Esophagus squamous epithelium (tissue), 5 donors: ENCODE measurements at regions not wholly inside any gene's neighbourhood (a gene's known extent, or its start where the extent isn't known, plus 50 kb on each side); places are given as distances from the start of the nearest gene placed in this dataset.

ENCODE experiments used
- DNase-seq: peaks from one replicate; lab custom pipeline; 2025; lab: John Stamatoyannopoulos, UW
- H3K27ac ChIP-seq, 4 donors: fragments of 200-600 bp; sonication (generic); one replicate each; pipeline ENCODE4 v1.5.1; 2016 to 2019; ENCODE audit warnings: mild to moderate bottlenecking in 1 of 4
- H3K27me3 ChIP-seq, 4 donors: fragments of 200-600 bp; sonication (generic); 1 replicate in 3 of 4; 2 replicates in 1 of 4; pipeline versions ENCODE4 v1.5.1 to v1.6.0; 2017 to 2021; ENCODE audit warnings: antibody characterized with exemption in 1 of 4
- H3K36me3 ChIP-seq, 3 donors: fragments of 200-600 bp; sonication (generic); one replicate each; pipeline ENCODE4 v1.5.1; 2016 to 2019
- H3K4me1 ChIP-seq, 3 donors: fragments of 200-600 bp; sonication (generic); one replicate each; pipeline ENCODE4 v1.5.1; 2017 to 2019
- H3K4me3 ChIP-seq, 4 donors: fragments of 200-600 bp; sonication (generic); 1 replicate in 3 of 4; 2 replicates in 1 of 4; pipeline ENCODE4 v1.5.1; 2016 to 2019; ENCODE audit warnings: mild to moderate bottlenecking in 2 of 4, moderate library complexity in 1 of 4
- H3K9me3 ChIP-seq, 3 donors: fragments of 200-600 bp; sonication (generic); one replicate each; pipeline ENCODE4 v1.5.1; 2016 to 2019
- POLR2A ChIP-seq, 4 donors: fragments of 450-650 bp; IDR thresholded peaks; one replicate each; pipeline ENCODE4 v1.6.1; 2017; ENCODE audit warnings: antibody characterized with exemption in 4 of 4, mild to moderate bottlenecking in 4 of 4, moderate library complexity in 3 of 4
- WGBS, 2 donors: methylation state at CpG; one replicate each; pipeline ENCODE4 v1.1.5; 2018; 5-methylcytosine and 5-hydroxymethylcytosine counted together
- intact Hi-C: fragments of 100-400 bp; cut with DNase I; formaldehyde crosslinking; loops from one replicate; pipeline ENCODE4 v1.15.0; 2022
- TF ChIP-seq, protein P1 (sequence below), 6 experiments: fragments of 450-650 bp in 4 of 6; fragments of 200-600 bp in 2 of 6; sonication (generic) in 2 of 6; IDR thresholded peaks; one replicate each; pipeline ENCODE4 v1.5.1; 2016 to 2019; ENCODE audit warnings: antibody characterized with exemption in 6 of 6, mild to moderate bottlenecking in 4 of 6, moderate library complexity in 4 of 6
- donor health status: DM: yes; HTN: yes; CAD: no.

DNA sequence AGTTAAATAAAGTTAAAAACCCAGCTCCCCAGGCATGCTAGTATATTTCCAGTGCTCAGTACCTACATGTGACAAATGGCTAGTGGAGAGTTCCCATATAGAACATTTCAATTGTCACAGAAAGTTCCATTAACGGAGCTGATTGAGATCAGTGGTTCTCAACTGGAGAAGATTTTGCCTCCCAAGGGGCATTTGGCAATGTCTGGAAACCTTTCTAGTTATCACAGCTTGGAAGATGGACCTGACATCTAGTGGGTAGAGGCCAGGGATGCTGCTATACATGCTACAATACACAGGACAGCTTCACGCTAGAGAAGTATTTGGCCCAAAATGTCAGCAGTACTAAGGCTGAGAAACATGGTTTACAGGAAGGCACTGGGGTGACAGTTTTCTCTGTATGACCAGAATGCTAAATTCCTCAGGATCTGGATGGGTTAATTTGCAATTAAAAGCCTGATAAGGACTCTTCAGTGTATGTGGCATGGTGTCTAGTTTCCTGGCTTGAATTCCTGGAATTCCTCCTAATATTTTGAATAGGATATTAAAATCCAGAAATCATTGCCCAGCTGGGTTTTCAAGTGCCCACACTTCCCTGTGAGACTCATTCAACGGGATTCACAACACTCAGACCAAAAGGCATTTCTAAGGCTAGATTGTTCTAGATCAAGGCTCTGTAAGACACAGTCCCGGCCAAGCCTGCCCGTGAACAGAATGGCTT is 84.7 kb upstream of the SALL4 start:
- no peak overlapping the region for H3K4me3 ChIP-seq
- H3K9me3 ChIP-seq, result no peaks in the 10 kb centered on the region
- H3K36me3 ChIP-seq, result no peaks in the 10 kb centered on the region
- no peak for TF ChIP-seq POLR2A (IDR thresholded peaks at IDR 0.05)
- TF ChIP-seq, protein P1, sequence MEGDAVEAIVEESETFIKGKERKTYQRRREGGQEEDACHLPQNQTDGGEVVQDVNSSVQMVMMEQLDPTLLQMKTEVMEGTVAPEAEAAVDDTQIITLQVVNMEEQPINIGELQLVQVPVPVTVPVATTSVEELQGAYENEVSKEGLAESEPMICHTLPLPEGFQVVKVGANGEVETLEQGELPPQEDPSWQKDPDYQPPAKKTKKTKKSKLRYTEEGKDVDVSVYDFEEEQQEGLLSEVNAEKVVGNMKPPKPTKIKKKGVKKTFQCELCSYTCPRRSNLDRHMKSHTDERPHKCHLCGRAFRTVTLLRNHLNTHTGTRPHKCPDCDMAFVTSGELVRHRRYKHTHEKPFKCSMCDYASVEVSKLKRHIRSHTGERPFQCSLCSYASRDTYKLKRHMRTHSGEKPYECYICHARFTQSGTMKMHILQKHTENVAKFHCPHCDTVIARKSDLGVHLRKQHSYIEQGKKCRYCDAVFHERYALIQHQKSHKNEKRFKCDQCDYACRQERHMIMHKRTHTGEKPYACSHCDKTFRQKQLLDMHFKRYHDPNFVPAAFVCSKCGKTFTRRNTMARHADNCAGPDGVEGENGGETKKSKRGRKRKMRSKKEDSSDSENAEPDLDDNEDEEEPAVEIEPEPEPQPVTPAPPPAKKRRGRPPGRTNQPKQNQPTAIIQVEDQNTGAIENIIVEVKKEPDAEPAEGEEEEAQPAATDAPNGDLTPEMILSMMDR (IDR thresholded peaks at IDR 0.05), result no peak
- 74 to 79% methylated on average over 5 of the region's 5 CpGs for WGBS, 2 donors
- no peak overlapping the region for H3K27ac ChIP-seq
- DNase-seq, result no peak
- no peaks in the 10 kb centered on the region for H3K4me1 ChIP-seq
- intact Hi-C loops, result no loop called here
- peaks cover 0 to 10% (median 0%) of the 10 kb centered on the region in 4 donors for H3K27me3 ChIP-seq

DNA sequence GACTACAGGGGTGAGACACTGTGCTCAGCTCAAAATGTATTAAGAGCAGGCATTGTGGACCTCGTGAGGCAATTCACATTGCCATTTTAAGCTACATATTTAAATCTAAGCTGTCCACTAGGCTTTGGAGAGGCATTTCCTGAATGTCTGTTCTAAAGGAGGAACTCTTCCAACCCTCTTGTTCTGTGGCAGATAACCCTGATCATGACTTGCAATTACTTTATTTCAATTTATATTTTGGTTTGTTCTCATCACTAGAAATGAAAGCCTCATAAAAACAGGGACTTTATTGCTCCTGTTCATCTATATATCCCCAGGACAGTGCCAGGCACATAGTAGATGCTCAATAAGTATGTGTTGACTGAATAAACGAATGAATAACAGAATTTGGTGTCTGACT is 84.0 kb upstream of the SALL4 start:
- peaks cover 0 to 10% (median 0%) of the 10 kb centered on the region in 4 donors for H3K27me3 ChIP-seq
- TF ChIP-seq, protein P1 (IDR thresholded peaks at IDR 0.05), result no peak
- TF ChIP-seq POLR2A (IDR thresholded peaks at IDR 0.05), result no peak
- intact Hi-C loops, result no loop called here
- no peak overlapping the region for H3K4me3 ChIP-seq
- H3K9me3 ChIP-seq, result no peaks in the 10 kb centered on the region
- H3K36me3 ChIP-seq, result no peaks in the 10 kb centered on the region
- 44 to 45% methylated on average over 2 of the region's 2 CpGs for WGBS, 2 donors
- no peaks in the 10 kb centered on the region for H3K4me1 ChIP-seq
- no peak for DNase-seq
- H3K27ac ChIP-seq, result no peak overlapping the region

DNA sequence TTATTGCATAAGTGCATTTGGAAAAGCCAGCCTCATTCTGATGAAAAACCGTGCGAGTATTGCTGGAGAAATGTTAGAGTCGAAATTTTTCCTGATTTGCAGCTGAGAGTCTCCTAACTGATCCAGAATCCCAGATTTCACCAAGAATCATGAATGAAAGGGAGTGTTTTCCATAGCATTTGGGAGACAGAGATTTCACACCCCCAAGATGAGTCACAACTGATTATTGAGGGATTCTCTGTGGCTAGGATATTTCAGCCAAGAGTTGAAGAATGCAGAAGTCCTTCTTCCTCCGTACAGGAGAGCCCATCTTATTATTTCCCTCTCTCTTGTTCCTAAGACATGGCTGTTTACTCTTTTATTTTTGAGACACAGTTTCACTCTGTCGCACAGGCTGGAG is 82.2 kb upstream of the SALL4 start:
- H3K9me3 ChIP-seq, result no peaks in the 10 kb centered on the region
- H3K4me1 ChIP-seq, result no peaks in the 10 kb centered on the region
- DNase-seq, result no peak
- H3K36me3 ChIP-seq, result no peaks in the 10 kb centered on the region
- intact Hi-C loops, result no loop called here
- no peak overlapping the region for H3K27ac ChIP-seq
- H3K27me3 ChIP-seq, result peaks cover 0 to 10% (median 0%) of the 10 kb centered on the region in 4 donors
- no peak overlapping the region for H3K4me3 ChIP-seq
- WGBS, 2 donors, result 61 to 68% methylated on average over 5 of the region's 5 CpGs
- TF ChIP-seq, protein P1 (IDR thresholded peaks at IDR 0.05), result no peak
- no peak for TF ChIP-seq POLR2A (IDR thresholded peaks at IDR 0.05)

DNA sequence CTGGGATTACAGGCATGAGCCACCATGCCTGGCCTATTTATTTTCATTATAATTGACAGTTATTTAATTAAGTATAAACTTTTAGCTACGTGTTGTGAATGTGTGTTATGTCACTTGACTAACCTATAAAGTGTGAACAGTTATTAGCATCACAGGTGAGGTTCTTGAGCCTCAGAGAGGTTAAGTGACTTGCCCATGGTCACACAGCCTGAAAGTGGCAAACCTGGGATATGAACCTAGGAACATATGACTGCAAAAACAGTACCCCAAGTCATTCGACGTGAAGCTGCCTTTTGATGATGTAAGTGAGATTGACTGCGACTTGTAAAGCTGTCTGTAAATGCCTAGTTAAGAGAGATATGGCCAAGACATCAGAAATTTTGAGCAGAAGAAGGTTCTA is 77.9 kb upstream of the SALL4 start:
- TF ChIP-seq, protein P1 (IDR thresholded peaks at IDR 0.05), result no peak
- TF ChIP-seq POLR2A (IDR thresholded peaks at IDR 0.05), result no peak
- no peak for DNase-seq
- Histone ChIP-seq H3K27ac (no peak overlapping the region), H3K36me3 (no peaks in the 10 kb centered on the region), H3K9me3 (no peaks in the 10 kb centered on the region), H3K4me1 (no peaks in the 10 kb centered on the region), H3K4me3 (no peak overlapping the region), H3K27me3 (no peaks in the 10 kb centered on the region)
- intact Hi-C loops, result no loop called here
- 78 to 86% methylated on average over 4 of the region's 4 CpGs for WGBS, 2 donors

DNA sequence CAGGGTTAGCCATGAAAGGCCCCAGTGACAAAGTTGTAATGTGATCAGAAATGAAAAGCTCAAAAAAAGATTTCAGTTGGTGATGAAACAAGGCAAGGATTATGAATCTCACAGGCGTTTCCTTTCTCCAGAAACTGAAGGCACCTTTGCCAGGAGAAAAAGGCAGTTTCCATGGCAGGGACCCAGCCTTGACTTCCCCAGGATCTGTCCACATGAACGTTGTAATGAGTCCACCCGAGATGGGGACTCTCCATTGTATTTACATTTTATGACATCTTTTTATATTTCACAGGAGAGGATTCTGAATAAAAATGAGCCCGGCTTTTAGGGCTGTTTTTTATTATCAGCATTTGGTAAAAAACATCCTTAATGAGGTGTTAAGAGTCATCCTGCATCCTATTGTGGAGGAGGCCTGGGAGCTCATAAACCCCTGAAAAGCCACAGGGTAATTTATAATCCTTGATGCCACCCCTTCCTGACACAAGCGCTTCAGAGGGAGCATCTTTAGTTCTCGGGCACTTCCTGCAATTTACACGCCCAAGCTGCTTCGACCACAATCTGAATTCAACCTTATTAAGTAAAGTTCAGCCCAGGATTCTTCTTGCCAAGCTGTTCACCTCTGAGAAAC is 74.1 kb upstream of the SALL4 start:
- Histone ChIP-seq H3K4me3 (no peak overlapping the region), H3K4me1 (no peaks in the 10 kb centered on the region), H3K36me3 (no peaks in the 10 kb centered on the region), H3K9me3 (no peaks in the 10 kb centered on the region), H3K27me3 (peaks cover 0 to 5% (median 0%) of the 10 kb centered on the region in 4 donors), H3K27ac (no peak overlapping the region)
- WGBS, 2 donors, result 38 to 49% methylated on average over 8 of the region's 8 CpGs
- no peak for DNase-seq
- TF ChIP-seq POLR2A (IDR thresholded peaks at IDR 0.05), result no peak
- TF ChIP-seq, protein P1 (IDR thresholded peaks at IDR 0.05), result no peak
- intact Hi-C loops, result no loop called here
